T-helper 2 cell treated with Interferon-gamma antibody and Interleukin-4, amounts not matched to agents 5 μg/mL and 100 μg/mL, for 36 hours (primary cell): ENCODE measurements at regions not wholly inside any gene's neighbourhood (a gene's known extent, or its start where the extent isn't known, plus 50 kb on each side); places are given as distances from the start of the nearest gene placed in this dataset.

Experiments
- DNase-seq: peaks from one replicate; pipeline ENCODE4 v3.0.0; 2021; ENCODE audit warnings: low spot score
- H3K27ac Mint-ChIP-seq: one replicate; pipeline ENCODE4 v1.8.0; 2021; ENCODE audit warnings: mild to moderate bottlenecking, mixed read lengths
- H3K27me3 Mint-ChIP-seq: one replicate; pipeline ENCODE4 v1.8.0; 2021; ENCODE audit warnings: low read depth, mixed read lengths
- H3K36me3 Mint-ChIP-seq: one replicate; pipeline ENCODE4 v1.8.0; 2021; ENCODE audit warnings: low read depth, mixed read lengths
- H3K4me1 Mint-ChIP-seq: one replicate; pipeline ENCODE4 v1.8.0; 2021; ENCODE audit warnings: low read depth, mixed read lengths
- H3K4me3 Mint-ChIP-seq: one replicate; pipeline ENCODE4 v1.8.0; 2022; ENCODE audit warnings: mild to moderate bottlenecking, moderate library complexity, mixed read lengths
- H3K9me3 Mint-ChIP-seq: one replicate; pipeline ENCODE4 v1.8.0; 2021; ENCODE audit warnings: mixed read lengths

DNA sequence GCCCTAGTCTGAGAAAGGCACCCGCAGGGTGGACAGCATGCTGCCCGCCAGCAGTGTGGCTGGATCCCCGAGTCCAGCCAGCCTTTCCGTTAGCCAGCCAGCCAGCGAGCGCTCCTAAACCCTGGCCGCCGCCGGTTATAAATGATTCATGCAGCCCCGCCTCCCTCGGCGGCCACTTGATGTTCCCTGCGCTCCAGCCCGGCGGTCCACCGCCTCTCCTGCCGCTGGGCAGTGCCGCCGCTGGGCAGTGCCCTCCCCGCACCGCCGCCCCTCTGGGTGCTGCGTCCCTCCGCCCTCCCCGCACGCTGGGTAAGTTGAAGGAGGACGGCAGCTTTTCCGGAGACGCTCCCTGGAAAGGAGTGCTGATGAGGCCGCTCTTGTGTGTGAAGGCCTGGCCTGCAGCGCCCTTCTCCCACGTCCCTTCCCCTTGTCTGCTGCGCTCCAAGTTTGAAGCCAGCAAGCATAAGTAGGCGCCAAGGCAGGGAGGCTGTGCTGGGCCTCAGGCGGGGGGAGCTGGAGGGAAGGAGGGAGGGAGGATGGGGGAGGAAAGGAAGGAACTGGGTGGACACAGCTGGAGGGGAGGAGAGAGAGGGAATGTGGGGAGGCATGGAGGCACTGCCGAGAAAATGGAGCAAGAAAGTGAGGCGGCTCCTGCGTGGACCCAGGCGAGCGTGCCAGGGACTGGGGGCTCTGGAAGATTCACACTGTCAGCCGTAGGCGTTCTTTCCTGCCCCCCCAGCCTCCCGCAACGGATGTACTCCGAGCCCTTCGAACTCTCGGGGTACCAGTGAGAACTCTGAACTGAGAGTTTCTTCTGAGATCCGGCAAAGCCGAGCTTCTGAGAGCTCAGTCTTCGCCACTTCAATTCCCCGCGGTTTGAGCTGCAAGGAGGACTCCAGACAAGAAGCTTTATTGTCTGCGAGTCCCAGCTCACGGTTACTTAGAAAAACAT, 131.9 kb downstream of the GLI2 start:
- Mint-ChIP-seq H3K9me3 (no peaks in the 10 kb centered on the region), H3K36me3 (no peaks in the 10 kb centered on the region), H3K4me3 (no peak overlapping the region), H3K27ac (no peak overlapping the region), H3K27me3 (peaks cover 35% of the 10 kb centered on the region), H3K4me1 (no peaks in the 10 kb centered on the region)
- no peak for DNase-seq

DNA sequence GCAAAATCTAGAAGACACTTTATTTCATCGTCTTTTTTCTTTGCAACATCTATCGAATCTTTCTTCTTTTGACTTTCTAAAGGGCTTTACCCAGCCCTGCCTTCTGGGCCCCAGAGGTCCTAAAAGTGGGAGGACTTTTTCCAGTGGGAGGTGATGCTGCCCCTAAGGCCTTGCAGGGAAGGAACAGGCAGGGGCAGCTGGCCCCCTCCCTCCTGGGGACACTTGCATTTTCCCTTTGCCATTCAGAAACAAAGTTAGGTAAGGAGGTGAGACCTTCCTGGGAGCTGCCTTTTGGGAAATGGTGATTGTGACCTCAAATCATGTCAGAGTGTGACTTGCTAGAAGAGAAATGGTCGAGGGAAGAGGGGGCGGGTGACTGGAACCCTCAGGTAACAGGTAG, 132.7 kb downstream of the GLI2 start:
- Mint-ChIP-seq H3K4me3 (no peak overlapping the region), H3K4me1 (no peaks in the 10 kb centered on the region), H3K36me3 (no peaks in the 10 kb centered on the region), H3K27me3 (peaks cover 35% of the 10 kb centered on the region), H3K9me3 (no peaks in the 10 kb centered on the region), H3K27ac (no peak overlapping the region)
- DNase-seq, result no peak

DNA sequence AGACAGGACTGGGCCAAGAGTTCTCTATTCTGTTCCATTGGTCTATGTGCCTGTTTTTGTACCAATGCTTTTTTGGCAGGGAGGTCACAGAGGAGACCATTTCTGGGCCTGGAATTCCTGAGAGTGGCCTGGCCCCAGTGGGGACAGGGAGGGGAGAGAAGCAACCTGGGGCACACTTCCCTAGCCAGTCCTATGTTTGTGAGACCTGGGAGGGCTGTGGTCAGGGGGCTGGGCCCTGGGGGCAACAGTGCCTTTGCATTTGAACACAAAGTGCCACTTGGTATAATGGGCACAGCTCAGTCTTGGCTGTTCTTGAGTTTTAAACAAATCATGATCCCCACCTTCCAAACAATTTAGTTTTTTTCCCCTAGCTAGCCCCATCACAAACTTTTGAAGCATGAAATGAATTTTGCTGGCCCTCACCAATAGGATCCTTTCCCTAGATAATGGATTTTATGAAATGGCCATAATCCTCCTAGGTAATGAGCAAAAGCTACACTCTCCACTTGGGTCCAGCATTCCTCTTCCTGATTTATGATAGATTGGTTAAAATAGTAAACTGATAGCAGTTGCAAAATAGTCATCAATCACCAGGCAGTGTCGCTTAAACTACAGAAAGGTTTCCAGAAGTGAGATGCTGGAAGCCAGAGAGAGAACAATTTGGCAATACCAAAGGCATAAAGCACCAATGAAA, 133.5 kb downstream of the GLI2 start:
- Mint-ChIP-seq H3K4me3 (no peak overlapping the region), H3K27me3 (peaks cover 35% of the 10 kb centered on the region), H3K27ac (no peak overlapping the region), H3K9me3 (no peaks in the 10 kb centered on the region), H3K4me1 (no peaks in the 10 kb centered on the region), H3K36me3 (no peaks in the 10 kb centered on the region)
- no peak for DNase-seq

DNA sequence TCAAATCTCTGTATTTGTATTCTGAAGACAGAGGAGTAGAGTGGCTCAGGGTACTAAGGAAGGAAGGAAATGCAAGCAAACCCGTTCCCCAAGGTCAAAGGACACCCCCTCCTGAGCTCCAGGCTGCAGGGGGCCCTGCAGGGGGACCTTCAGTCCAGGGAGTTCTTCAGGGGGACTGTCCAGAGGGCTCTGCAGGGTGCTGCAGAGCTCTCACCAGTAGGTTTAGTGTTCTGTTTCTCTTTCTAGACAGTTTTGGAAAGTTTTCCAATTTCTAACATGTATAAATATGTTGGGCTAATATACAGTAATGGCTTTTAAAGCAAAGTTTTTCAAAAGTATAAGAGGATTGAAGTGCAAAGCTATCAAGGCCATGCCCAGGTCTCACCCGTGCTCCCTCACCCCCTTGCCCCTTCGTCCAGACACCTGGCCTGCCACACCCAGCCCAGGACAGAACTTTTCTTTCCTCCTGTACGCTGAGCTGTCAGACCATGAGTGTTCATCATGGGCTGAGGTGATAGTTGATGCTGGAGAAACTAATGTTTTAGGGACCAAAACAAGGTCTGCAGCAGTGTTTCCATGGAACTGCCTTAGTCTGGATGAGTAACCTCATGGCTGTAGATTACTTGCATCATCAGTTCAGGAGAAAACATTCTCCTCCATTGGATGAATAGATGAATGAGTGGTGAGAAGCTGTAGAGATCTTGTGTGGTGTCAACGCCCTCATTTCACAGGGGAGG, 134.2 kb downstream of the GLI2 start:
- no peaks in the 10 kb centered on the region for H3K9me3 Mint-ChIP-seq
- no peak for DNase-seq
- H3K27ac Mint-ChIP-seq, result no peak overlapping the region
- H3K36me3 Mint-ChIP-seq, result no peaks in the 10 kb centered on the region
- H3K4me1 Mint-ChIP-seq, result no peaks in the 10 kb centered on the region
- peaks cover 35% of the 10 kb centered on the region for H3K27me3 Mint-ChIP-seq
- no peak overlapping the region for H3K4me3 Mint-ChIP-seq

DNA sequence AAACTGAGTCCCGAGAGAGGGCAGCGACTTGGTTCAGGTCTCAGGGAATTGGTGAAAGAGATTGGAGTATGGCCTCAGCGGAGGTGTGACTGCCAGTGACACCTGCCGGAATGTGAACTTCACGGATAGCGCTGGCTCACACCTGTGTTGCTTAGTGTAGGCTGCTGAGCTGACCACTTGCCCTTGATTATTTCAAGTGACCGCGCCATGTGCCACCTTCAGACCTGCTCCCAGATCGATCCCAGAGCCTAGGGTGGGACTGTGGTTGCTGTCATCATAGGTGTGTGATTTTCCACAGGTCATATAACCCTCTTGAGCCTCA, 134.8 kb downstream of the GLI2 start:
- no peaks in the 10 kb centered on the region for H3K36me3 Mint-ChIP-seq

DNA sequence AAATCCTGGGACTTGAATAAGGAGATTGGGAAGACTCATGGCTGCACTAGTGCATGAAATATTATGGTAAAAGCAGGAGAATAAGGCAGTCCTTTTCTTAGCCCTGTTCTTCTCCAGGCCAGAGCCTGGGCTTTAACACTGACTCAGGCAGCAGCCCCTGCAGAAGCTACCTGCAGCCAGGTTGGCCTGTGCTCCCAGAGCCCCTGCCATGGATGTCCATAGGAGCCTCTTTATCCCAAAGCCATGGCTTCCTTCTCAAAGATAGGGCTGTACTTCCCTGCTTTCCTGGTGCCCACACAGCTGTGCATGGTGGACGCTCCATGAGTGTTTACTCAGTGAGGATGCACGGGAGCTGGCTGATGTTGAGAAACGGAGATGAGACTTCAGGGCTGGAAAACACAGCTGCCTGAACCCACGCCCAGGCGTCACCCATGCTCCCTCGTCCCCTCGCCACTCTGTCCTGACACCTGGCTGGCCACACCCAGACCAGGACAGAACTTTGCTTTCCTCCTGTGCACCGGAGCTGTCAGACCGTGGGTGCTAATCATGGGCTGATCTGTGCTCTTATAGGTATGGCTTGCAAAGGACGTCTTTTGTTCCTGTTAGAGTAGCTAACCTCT, 135.5 kb downstream of the GLI2 start:
- Mint-ChIP-seq H3K4me3 (no peak overlapping the region), H3K36me3 (no peaks in the 10 kb centered on the region), H3K27ac (no peak overlapping the region), H3K9me3 (no peaks in the 10 kb centered on the region), H3K27me3 (peaks cover 32% of the 10 kb centered on the region), H3K4me1 (no peaks in the 10 kb centered on the region)
- no peak for DNase-seq

More for the DNA sequence above, 134.8 kb downstream of the GLI2 start:
- no peak overlapping the region for H3K4me3 Mint-ChIP-seq
- H3K27ac Mint-ChIP-seq, result no peak overlapping the region
- no peaks in the 10 kb centered on the region for H3K9me3 Mint-ChIP-seq
- H3K27me3 Mint-ChIP-seq, result peaks cover 35% of the 10 kb centered on the region
- no peaks in the 10 kb centered on the region for H3K4me1 Mint-ChIP-seq
- DNase-seq, result no peak

DNA sequence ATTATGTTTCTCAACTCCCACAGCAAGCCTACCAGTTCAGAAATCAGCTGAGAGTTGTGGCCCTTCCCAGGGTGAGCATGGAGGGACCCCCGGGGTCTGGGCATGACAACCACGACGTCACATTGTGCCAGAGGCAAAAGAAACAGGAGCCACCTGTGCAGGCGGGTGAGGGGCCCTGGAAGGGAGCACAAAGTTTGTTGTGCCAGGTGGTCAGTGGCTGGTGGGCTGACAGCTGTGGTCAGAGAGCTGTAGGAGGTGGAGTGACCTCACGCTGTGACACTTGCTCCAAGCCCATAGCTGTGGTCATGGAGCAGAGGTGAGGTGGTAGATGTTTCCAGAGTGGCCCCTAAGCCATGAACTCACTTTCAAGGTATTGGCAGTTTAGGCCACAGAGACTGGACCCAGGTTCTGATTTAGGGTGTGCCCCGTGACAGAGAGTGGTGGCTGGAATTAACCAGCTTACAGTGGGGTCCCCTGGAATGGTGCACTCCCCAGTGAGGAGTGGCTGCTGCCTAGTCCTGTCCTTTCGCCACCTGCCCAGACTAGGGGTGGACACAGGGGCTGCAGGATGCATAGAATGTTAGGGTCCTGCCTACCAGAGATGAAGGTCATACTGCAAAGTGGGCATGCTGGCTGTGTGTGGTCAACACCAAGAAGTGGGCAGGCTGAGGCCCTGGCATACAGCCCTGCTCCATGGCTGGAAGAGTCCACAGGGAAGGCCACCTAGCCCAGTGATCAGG, 136.4 kb downstream of the GLI2 start:
- no peak overlapping the region for H3K27ac Mint-ChIP-seq
- H3K9me3 Mint-ChIP-seq, result no peaks in the 10 kb centered on the region
- no peaks in the 10 kb centered on the region for H3K36me3 Mint-ChIP-seq
- H3K27me3 Mint-ChIP-seq, result peaks cover 23% of the 10 kb centered on the region
- no peak for DNase-seq
- no peaks in the 10 kb centered on the region for H3K4me1 Mint-ChIP-seq
- H3K4me3 Mint-ChIP-seq, result no peak overlapping the region

DNA sequence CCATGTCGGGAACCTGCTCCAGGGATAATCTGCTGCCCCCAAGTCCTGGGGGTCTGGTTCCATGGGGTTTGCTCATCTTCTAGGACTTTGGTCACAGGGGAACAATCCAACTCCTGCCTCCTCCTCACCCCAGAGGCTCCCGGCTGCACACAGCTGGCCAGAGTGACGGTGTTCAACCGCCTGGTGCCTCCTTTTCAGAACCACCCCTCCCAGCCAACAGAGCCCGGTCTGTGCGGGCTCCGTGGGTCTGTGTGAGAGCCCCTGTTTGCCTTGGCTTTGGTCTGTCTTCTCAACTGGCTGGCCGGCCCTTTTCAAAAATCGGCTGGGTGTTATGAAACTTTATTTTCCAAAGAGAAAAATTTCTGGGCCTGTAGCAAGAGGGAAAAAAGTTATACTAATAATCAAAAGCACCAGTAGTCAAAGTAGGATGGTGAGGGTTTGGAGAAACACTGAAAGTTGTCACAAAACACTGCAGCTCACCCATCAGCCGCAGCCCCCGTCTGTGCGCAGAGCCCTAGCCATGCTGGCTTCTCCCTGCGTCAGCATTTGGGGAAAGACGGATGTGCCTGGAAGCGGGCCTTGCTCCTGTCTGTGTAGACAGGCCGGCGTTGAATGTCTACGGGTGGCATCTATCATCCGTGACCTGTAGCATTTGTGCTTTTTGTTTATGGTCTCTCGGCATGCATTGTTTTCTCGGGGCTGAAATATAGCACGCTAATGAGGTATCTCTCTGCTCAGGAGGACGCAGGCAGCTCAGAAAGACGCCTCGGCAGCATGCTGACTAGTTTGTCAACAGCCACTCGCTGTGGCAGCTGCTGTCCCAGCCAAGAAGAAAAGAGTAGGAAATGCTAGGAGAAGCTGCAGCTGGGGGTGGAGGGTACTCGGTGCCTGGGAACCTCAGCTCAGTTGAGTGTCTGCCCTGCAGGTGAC, 138.6 kb downstream of the GLI2 start:
- no peaks in the 10 kb centered on the region for H3K9me3 Mint-ChIP-seq
- H3K27ac Mint-ChIP-seq, result no peak overlapping the region

DNA sequence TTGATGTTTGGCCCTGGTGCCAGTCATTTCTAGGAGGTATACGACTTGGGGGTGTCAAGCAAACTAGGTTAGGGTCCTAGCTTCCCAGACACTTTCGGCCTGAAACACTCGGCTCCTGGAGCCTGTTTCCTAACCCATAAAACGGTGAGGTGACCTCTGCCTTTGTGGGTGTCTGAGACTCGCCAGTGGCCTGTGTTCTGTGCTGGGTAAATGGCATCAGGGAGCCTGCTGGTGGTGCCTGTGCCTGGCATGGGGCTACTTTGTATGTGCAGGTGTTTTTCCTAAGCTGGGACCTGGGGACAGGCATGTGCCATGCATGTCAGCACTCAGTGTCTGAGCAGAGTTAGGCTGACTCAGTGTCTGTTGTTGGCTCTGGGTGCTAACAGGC, 139.2 kb downstream of the GLI2 start:
- no peaks in the 10 kb centered on the region for H3K27me3 Mint-ChIP-seq
- DNase-seq, result no peak
- H3K27ac Mint-ChIP-seq, result no peak overlapping the region
- H3K9me3 Mint-ChIP-seq, result no peaks in the 10 kb centered on the region
- H3K4me1 Mint-ChIP-seq, result no peaks in the 10 kb centered on the region
- H3K36me3 Mint-ChIP-seq, result no peaks in the 10 kb centered on the region
- H3K4me3 Mint-ChIP-seq, result no peak overlapping the region

More for the DNA sequence above, 138.6 kb downstream of the GLI2 start:
- DNase-seq, result no peak
- no peak overlapping the region for H3K4me3 Mint-ChIP-seq
- no peaks in the 10 kb centered on the region for H3K36me3 Mint-ChIP-seq
- no peaks in the 10 kb centered on the region for H3K4me1 Mint-ChIP-seq
- H3K27me3 Mint-ChIP-seq, result peaks cover 4% of the 10 kb centered on the region

DNA sequence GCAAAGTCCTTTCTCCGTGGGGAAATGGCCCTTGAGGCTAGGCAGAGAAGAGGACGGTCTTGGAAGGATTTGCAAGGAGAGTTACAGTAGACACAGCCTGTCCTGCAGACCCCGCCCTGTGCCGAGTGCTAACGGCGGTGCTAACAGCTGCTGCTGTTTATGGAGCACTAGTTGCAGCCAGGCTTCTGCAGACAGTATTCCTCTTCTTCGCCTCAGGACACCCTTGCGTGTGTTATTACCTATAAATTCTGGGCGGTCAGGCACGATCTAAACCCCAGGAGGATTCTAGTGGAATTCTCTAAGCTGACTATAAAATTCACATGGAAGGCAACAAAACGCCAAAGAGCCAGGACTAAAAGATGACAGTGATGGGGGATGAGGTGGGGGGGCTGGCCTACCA, 139.8 kb downstream of the GLI2 start:
- no peak for DNase-seq
- Mint-ChIP-seq H3K36me3 (no peaks in the 10 kb centered on the region), H3K27ac (no peak overlapping the region), H3K4me3 (no peak overlapping the region), H3K27me3 (no peaks in the 10 kb centered on the region), H3K9me3 (no peaks in the 10 kb centered on the region), H3K4me1 (no peaks in the 10 kb centered on the region)

DNA sequence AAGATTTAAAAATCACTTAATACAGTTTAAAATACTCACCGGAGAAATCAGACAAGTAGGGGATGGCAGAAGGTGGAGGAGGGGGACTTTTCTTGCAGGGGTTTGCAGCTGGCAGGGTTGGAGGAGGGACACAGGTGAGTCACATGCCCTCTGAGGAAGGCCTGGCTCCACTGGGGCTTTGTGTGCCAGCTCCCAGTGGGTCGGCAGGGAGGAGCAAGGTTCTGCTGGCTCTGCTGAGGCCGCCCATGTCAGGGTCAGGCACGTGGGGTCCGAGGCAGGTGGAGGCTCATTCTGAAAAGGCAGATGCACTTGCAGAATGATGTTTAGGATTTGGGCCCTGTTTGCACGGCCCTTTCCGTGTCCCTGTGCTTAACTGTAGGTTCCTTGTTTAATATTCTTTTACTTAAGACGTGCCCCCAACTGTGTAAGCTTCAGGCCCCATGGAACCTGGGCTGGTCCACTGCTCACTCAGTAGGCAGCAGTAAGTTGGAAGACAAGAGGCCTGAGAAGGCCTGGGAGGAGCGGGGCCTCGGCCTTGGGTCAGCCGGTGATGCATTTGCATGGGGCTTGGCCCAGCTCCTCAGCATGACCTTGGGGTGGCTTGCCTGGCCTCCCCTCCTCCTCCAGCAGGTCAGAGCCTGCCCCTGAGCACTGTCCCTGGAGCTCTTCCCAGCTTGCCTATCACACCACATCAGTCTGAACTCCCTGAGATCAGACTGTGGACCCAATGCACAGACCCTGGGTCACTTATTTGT, 141.0 kb downstream of the GLI2 start:
- H3K4me1 Mint-ChIP-seq, result no peaks in the 10 kb centered on the region
- H3K9me3 Mint-ChIP-seq, result no peaks in the 10 kb centered on the region
- H3K27me3 Mint-ChIP-seq, result no peaks in the 10 kb centered on the region

DNA sequence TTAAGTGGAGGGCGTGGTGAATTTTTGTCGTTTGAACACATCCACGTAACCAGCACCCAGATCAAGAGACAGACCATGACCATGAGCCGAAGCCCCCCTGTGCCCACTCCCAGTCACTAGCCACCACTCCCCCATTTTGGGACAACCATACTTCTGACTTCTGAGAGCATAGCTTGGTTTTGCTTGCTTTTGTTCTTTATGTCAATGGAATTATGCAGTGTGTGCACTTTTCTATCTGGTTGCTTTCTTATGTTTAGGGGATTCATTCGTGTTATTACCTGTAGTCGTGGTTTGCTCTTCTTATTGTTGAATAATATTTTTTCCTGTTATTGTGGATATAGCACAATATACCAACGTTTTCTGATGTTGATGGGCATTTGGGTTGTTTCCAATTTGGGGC, 141.7 kb downstream of the GLI2 start:
- Mint-ChIP-seq H3K9me3 (no peaks in the 10 kb centered on the region), H3K27ac (no peak overlapping the region), H3K27me3 (no peaks in the 10 kb centered on the region), H3K36me3 (no peaks in the 10 kb centered on the region), H3K4me1 (no peaks in the 10 kb centered on the region), H3K4me3 (no peak overlapping the region)
- no peak for DNase-seq

More for the DNA sequence above, 141.0 kb downstream of the GLI2 start:
- Mint-ChIP-seq H3K36me3 (no peaks in the 10 kb centered on the region), H3K27ac (no peak overlapping the region), H3K4me3 (no peak overlapping the region)
- no peak for DNase-seq
